ENCODE measurements at regions not wholly inside any gene's neighbourhood (a gene's known extent, or its start where the extent isn't known, plus 50 kb on each side); places are given as distances from the start of the nearest gene placed in this dataset.

DNA sequence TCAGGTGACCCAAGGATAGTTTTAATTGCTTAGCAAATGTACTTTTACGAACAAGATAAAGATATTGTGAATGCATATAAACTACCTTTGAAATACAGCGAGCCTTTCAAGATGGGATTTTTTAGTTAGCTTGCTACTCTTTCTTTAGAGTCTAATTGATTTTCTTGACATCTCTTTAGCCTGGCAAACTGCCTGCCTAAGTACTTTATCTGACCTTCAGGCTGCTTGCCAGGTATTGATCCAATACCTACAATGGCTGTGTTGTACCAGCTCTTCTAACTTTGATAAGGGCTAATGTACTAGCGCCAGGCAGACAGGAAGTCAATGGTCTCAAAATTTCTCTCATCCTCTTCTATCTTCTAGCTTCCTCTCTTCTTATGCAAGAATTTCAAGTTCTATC is 414.4 kb upstream of the ACVR2A start:
- TF ChIP-seq, protein P1, sequence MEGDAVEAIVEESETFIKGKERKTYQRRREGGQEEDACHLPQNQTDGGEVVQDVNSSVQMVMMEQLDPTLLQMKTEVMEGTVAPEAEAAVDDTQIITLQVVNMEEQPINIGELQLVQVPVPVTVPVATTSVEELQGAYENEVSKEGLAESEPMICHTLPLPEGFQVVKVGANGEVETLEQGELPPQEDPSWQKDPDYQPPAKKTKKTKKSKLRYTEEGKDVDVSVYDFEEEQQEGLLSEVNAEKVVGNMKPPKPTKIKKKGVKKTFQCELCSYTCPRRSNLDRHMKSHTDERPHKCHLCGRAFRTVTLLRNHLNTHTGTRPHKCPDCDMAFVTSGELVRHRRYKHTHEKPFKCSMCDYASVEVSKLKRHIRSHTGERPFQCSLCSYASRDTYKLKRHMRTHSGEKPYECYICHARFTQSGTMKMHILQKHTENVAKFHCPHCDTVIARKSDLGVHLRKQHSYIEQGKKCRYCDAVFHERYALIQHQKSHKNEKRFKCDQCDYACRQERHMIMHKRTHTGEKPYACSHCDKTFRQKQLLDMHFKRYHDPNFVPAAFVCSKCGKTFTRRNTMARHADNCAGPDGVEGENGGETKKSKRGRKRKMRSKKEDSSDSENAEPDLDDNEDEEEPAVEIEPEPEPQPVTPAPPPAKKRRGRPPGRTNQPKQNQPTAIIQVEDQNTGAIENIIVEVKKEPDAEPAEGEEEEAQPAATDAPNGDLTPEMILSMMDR (conservative IDR thresholded peaks at IDR 0.05): no peak
- no peak for TF ChIP-seq EZH2 (IDR thresholded peaks at IDR 0.05; ENCODE audit: low read depth)
